SU-DHL-6 (cell line): ENCODE measurements at regions not wholly inside any gene's neighbourhood (a gene's known extent, or its start where the extent isn't known, plus 50 kb on each side); places are given as distances from the start of the nearest gene placed in this dataset.

Source experiments
- H2AFZ ChIP-seq: fragments of 200-600 bp; sonication (generic); 2 replicates; pipeline ENCODE4 v1.6.1; 2014; ENCODE audit warnings: low read depth, mild to moderate bottlenecking, moderate library complexity, mixed read lengths, antibody characterized with exemption, low read length; ENCODE audit not compliant: severe bottlenecking
- H3F3A ChIP-seq: fragments of 200-600 bp; shearing (Covaris generic); 2 replicates; pipeline ENCODE4 v1.6.0; 2016; ENCODE audit warnings: antibody characterized with exemption, mild to moderate bottlenecking; ENCODE audit not compliant: insufficient read depth
- H3K27ac ChIP-seq: fragments of 200-600 bp; sonication (generic); 2 replicates; pipeline ENCODE4 v1.5.1; 2016; ENCODE audit warnings: low read depth, mild to moderate bottlenecking, low read length, moderate library complexity, mixed read lengths
- H3K27me3 ChIP-seq: fragments of 200-600 bp; sonication (generic), shearing (Covaris generic); 2 replicates; pipeline ENCODE4 v1.6.0; 2014; ENCODE audit warnings: mild to moderate bottlenecking, low read length
- H3K36me3 ChIP-seq: fragments of 200-600 bp; sonication (generic); 2 replicates; pipeline ENCODE4 v1.6.1; 2014; ENCODE audit warnings: mild to moderate bottlenecking, low read length, mixed read lengths
- H3K4me2 ChIP-seq: fragments of 300-600, 200-600 bp; shearing (Covaris generic), sonication (generic); 2 replicates; pipeline ENCODE4 v1.6.0; 2014; ENCODE audit warnings: low read length, low read depth, mild to moderate bottlenecking; ENCODE audit not compliant: poor library complexity, severe bottlenecking
- H3K4me3 ChIP-seq: fragments of 200-600 bp; sonication (generic); 2 replicates; pipeline ENCODE4 v1.5.1; 2014; ENCODE audit warnings: antibody characterized with exemption, low read length, mild to moderate bottlenecking, mixed read lengths; ENCODE audit not compliant: insufficient read depth, poor library complexity, severe bottlenecking
- H3K79me2 ChIP-seq: fragments of 200-600 bp; sonication (generic); 2 replicates; pipeline ENCODE4 v1.6.1; 2014; ENCODE audit warnings: mild to moderate bottlenecking, low read length, moderate library complexity; ENCODE audit not compliant: insufficient read depth
- H3K9ac ChIP-seq: fragments of 200-600 bp; sonication (generic); 2 replicates; pipeline ENCODE4 v1.7.0; 2014; ENCODE audit warnings: mild to moderate bottlenecking, low read length
- H3K9me2 ChIP-seq: fragments of 200-600 bp; sonication (generic); replicated peaks from 2 replicates; pipeline ENCODE4 v1.6.1; 2014; ENCODE audit warnings: low read length; ENCODE audit not compliant: insufficient read depth
- H3K9me3 ChIP-seq: fragments of 200-600 bp; sonication (generic); 2 replicates; pipeline ENCODE4 v1.6.1; 2014; ENCODE audit warnings: low read length, mixed read lengths; ENCODE audit not compliant: insufficient read depth
- H4K20me1 ChIP-seq: fragments of 200-600 bp; sonication (generic); 2 replicates; pipeline ENCODE4 v1.6.1; 2014; ENCODE audit warnings: low read depth, mild to moderate bottlenecking, antibody characterized with exemption, low read length, moderate library complexity, mixed read lengths
- EZH2phosphoT487 ChIP-seq: fragments of 200-600 bp; sonication (generic), shearing (Covaris generic); conservative IDR thresholded peaks from 2 replicates; pipeline ENCODE4 v1.6.1; 2018; ENCODE audit warnings: mild to moderate bottlenecking, antibody characterized with exemption, low read length, moderate library complexity, mixed read lengths
- TF ChIP-seq, protein P1 (sequence below): fragments of 200-600 bp; sonication (generic); IDR thresholded peaks from one replicate; pipeline ENCODE4 v1.5.1; 2017; ENCODE audit warnings: antibody characterized with exemption, mild to moderate bottlenecking, low read length, moderate library complexity; ENCODE audit not compliant: insufficient read depth, poor library complexity, severe bottlenecking

DNA sequence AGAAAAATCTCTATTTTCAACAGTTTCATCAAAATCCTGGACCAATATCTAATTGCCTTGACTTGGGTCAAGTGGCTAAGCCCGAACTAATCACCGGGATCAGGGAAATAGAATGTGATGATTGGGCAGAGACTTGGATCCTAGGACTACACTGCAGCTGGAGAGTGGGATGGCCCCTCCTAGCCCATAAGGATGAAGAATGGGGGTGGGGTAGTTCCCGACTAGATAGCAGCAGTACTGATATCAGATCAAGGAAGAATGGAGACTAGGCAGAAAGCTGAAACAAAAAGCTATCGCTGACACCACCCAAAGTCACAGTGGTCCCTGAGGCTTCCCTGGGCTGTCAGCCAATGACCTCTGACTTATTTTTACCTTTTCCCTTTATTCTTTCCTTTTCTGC lies 160.4 kb upstream of the PHYHIPL start:
- Histone ChIP-seq H3K36me3 (no peaks in the 10 kb centered on the region), H3K9ac (no peak overlapping the region), H4K20me1 (no peaks in the 10 kb centered on the region), H3K9me3 (no peaks in the 10 kb centered on the region), H3K79me2 (no peaks in the 10 kb centered on the region), H3K27me3 (no peaks in the 10 kb centered on the region), H3K9me2 (no peaks in the 10 kb centered on the region), H3K4me2 (no peak overlapping the region), H3K4me3 (no peak overlapping the region), H3F3A (0 out of 2 replicates have a peak, but pooled peaks cover 3% of the 10 kb centered on the region), H2AFZ (no peak overlapping the region), H3K27ac (no peak overlapping the region)
- TF ChIP-seq, protein P1, sequence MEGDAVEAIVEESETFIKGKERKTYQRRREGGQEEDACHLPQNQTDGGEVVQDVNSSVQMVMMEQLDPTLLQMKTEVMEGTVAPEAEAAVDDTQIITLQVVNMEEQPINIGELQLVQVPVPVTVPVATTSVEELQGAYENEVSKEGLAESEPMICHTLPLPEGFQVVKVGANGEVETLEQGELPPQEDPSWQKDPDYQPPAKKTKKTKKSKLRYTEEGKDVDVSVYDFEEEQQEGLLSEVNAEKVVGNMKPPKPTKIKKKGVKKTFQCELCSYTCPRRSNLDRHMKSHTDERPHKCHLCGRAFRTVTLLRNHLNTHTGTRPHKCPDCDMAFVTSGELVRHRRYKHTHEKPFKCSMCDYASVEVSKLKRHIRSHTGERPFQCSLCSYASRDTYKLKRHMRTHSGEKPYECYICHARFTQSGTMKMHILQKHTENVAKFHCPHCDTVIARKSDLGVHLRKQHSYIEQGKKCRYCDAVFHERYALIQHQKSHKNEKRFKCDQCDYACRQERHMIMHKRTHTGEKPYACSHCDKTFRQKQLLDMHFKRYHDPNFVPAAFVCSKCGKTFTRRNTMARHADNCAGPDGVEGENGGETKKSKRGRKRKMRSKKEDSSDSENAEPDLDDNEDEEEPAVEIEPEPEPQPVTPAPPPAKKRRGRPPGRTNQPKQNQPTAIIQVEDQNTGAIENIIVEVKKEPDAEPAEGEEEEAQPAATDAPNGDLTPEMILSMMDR = no peak
- no peak for TF ChIP-seq EZH2phosphoT487

DNA sequence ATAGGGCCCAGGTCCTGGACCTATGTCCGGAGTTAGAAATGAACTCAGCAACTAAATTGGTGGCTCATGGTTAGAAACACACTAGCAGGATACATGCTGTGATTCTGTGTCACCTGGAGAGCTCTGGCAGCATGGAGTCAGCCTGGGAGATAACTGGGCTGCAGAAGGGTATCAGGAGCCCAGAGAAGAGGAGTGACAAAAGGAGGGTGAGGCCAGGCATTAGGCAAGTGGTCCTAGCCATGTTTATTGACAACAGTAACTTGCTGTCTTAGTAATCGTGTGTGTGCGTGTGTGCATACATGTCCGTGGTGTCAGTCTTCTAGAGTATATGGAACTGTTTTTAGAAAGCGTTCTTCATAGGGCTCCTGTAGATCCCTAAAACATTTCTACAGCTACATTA lies 157.5 kb upstream of the PHYHIPL start:
- no peak overlapping the region for H3K9ac ChIP-seq
- H3K36me3 ChIP-seq = no peaks in the 10 kb centered on the region
- TF ChIP-seq EZH2phosphoT487 = no peak
- TF ChIP-seq, protein P1 = no peak
- no peaks in the 10 kb centered on the region for H3K9me3 ChIP-seq
- H3K79me2 ChIP-seq = no peaks in the 10 kb centered on the region
- H4K20me1 ChIP-seq = no peaks in the 10 kb centered on the region
- no peak overlapping the region for H3K4me2 ChIP-seq
- no peaks in the 10 kb centered on the region for H3K27me3 ChIP-seq
- H2AFZ ChIP-seq = no peak overlapping the region
- H3K4me3 ChIP-seq = no peak overlapping the region
- H3K27ac ChIP-seq = no peak overlapping the region
- H3F3A ChIP-seq = no peaks in the 10 kb centered on the region
- H3K9me2 ChIP-seq = no peaks in the 10 kb centered on the region

DNA sequence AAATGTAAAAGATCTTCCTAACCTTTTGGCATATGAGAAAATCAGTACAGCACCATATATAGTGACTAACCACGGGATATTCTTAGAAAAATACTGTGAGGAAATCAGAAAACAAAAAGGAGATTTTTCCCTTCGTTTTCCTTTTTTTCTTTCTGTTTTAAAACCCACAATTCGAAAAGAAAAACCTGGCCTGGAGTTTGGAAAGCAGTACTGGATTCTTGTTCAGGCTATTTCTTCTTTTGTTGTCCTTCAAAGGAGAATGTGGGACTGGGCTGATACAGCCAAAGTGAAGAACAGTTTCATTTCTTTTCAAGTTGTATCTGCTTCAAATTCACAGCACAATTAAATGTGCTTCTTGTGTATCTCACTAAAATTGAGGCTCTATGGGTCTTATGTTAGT lies 156.8 kb upstream of the PHYHIPL start:
- Histone ChIP-seq H3K4me2 (peak overlapping the region; percentile 11), H3K4me3 (no peak overlapping the region)

More for the DNA sequence above, 156.8 kb upstream of the PHYHIPL start:
- H3K27ac ChIP-seq = no peak overlapping the region
- H3F3A ChIP-seq = no peaks in the 10 kb centered on the region
- H2AFZ ChIP-seq = peak overlapping the region; percentile 27
- no peaks in the 10 kb centered on the region for H3K27me3 ChIP-seq
- H3K9me2 ChIP-seq = no peaks in the 10 kb centered on the region
- no peaks in the 10 kb centered on the region for H3K9me3 ChIP-seq
- H3K9ac ChIP-seq = no peak overlapping the region
- H3K79me2 ChIP-seq = no peaks in the 10 kb centered on the region
- no peaks in the 10 kb centered on the region for H3K36me3 ChIP-seq
- TF ChIP-seq, protein P1 = no peak
- no peak for TF ChIP-seq EZH2phosphoT487
- H4K20me1 ChIP-seq = no peaks in the 10 kb centered on the region
